ENCODE measurements at regions not wholly inside any gene's neighbourhood (a gene's known extent, or its start where the extent isn't known, plus 50 kb on each side); places are given as distances from the start of the nearest gene placed in this dataset.

- Mint-ChIP-seq H3K36me3 (ENCODE audit: unreplicated experiment) (no peaks in the 10 kb centered on the region), H3K9me3 (ENCODE audit: unreplicated experiment) (peaks cover 32% of the 10 kb centered on the region)
Measured at GRCh38 chr2:52686935-52687334, 1080.7 kb upstream of the CHAC2 start.

GRCh38 chr2:52676056-52676455 lies 1091.5 kb upstream of the CHAC2 start:
- TF ChIP-seq CTCF (IDR thresholded peaks at IDR 0.05) = no peak
- H3K27me3 Mint-ChIP-seq (ENCODE audit: unreplicated experiment) = no peaks in the 10 kb centered on the region
- H3K4me3 Mint-ChIP-seq (ENCODE audit: unreplicated experiment) = no peak overlapping the region
- H3K4me1 Mint-ChIP-seq (ENCODE audit: unreplicated experiment) = no peaks in the 10 kb centered on the region
- H3K36me3 Mint-ChIP-seq (ENCODE audit: unreplicated experiment) = no peaks in the 10 kb centered on the region
- no peak for DNase-seq (ENCODE audit: extremely low spot score, unreplicated experiment)
- peaks cover 11% of the 10 kb centered on the region for H3K9me3 Mint-ChIP-seq (ENCODE audit: unreplicated experiment)
- H3K27ac Mint-ChIP-seq (ENCODE audit: unreplicated experiment) = no peak overlapping the region

More at GRCh38 chr2:52686935-52687334, 1080.7 kb upstream of the CHAC2 start:
- Mint-ChIP-seq H3K4me3 (ENCODE audit: unreplicated experiment) (no peak overlapping the region), H3K27ac (ENCODE audit: unreplicated experiment) (no peak overlapping the region), H3K4me1 (ENCODE audit: unreplicated experiment) (no peaks in the 10 kb centered on the region), H3K27me3 (ENCODE audit: unreplicated experiment) (peaks cover 3% of the 10 kb centered on the region)
- TF ChIP-seq CTCF (IDR thresholded peaks at IDR 0.05) = no peak
- no peak for DNase-seq (ENCODE audit: extremely low spot score, unreplicated experiment)

- Mint-ChIP-seq H3K27ac (ENCODE audit: unreplicated experiment) (no peak overlapping the region), H3K27me3 (ENCODE audit: unreplicated experiment) (no peaks in the 10 kb centered on the region), H3K36me3 (ENCODE audit: unreplicated experiment) (no peaks in the 10 kb centered on the region), H3K4me1 (ENCODE audit: unreplicated experiment) (no peaks in the 10 kb centered on the region), H3K4me3 (ENCODE audit: unreplicated experiment) (no peak overlapping the region), H3K9me3 (ENCODE audit: unreplicated experiment) (peaks cover 6% of the 10 kb centered on the region)
- no peak for DNase-seq (ENCODE audit: extremely low spot score, unreplicated experiment)
- no peak for TF ChIP-seq CTCF (IDR thresholded peaks at IDR 0.05)
Measured at GRCh38 chr2:52668724-52669123, 1098.9 kb upstream of the CHAC2 start.

- Mint-ChIP-seq H3K27me3 (ENCODE audit: unreplicated experiment) (no peaks in the 10 kb centered on the region), H3K27ac (ENCODE audit: unreplicated experiment) (no peak overlapping the region), H3K4me1 (ENCODE audit: unreplicated experiment) (peaks cover 13% of the 10 kb centered on the region), H3K9me3 (ENCODE audit: unreplicated experiment) (peaks cover 8% of the 10 kb centered on the region), H3K36me3 (ENCODE audit: unreplicated experiment) (no peaks in the 10 kb centered on the region), H3K4me3 (ENCODE audit: unreplicated experiment) (no peak overlapping the region)
- DNase-seq (ENCODE audit: extremely low spot score, unreplicated experiment) = no peak
- no peak for TF ChIP-seq CTCF (IDR thresholded peaks at IDR 0.05)
Measured at GRCh38 chr2:52659546-52659945, 1108.1 kb upstream of the CHAC2 start.

GRCh38 chr2:52658598-52658997 lies 1109.0 kb upstream of the CHAC2 start:
- Mint-ChIP-seq H3K9me3 (ENCODE audit: unreplicated experiment) (peaks cover 8% of the 10 kb centered on the region), H3K4me1 (ENCODE audit: unreplicated experiment) (peaks cover 13% of the 10 kb centered on the region), H3K27me3 (ENCODE audit: unreplicated experiment) (no peaks in the 10 kb centered on the region), H3K36me3 (ENCODE audit: unreplicated experiment) (no peaks in the 10 kb centered on the region), H3K27ac (ENCODE audit: unreplicated experiment) (no peak overlapping the region), H3K4me3 (ENCODE audit: unreplicated experiment) (no peak overlapping the region)
- TF ChIP-seq CTCF (IDR thresholded peaks at IDR 0.05) = no peak
- no peak for DNase-seq (ENCODE audit: extremely low spot score, unreplicated experiment)
